GM18867 (cell line): ENCODE measurements at regions not wholly inside any gene's neighbourhood (a gene's known extent, or its start where the extent isn't known, plus 50 kb on each side); places are given as distances from the start of the nearest gene placed in this dataset.
"Not testable (repeated sequence)": the region's sequence is repeated elsewhere in the genome, so short reads cannot be mapped to it uniquely, and the experiment has no call there.

Experiments
- ATAC-seq: cut with Tn5 transposase; IDR thresholded peaks from one replicate; pipeline ENCODE4 v1.9.1; 2021; ENCODE audit warnings: mild to moderate bottlenecking, moderate library complexity; ENCODE audit not compliant: unreplicated experiment

- ATAC-seq = no peak
Observed at GRCh38 chr18:39340418-39340817, 1774.8 kb upstream of the CELF4 start.

GRCh38 chr18:39329496-39330275 is 1764.1 kb upstream of the CELF4 start:
- ATAC-seq = no peak

GRCh38 chr18:39326772-39327171 is 1761.2 kb upstream of the CELF4 start:
- ATAC-seq = no peak

GRCh38 chr18:39325973-39326372 is 1760.4 kb upstream of the CELF4 start:
- no peak for ATAC-seq

- no peak for ATAC-seq
Observed at GRCh38 chr18:39319141-39319540, 1753.5 kb upstream of the CELF4 start.

- ATAC-seq = no peak
Observed at GRCh38 chr18:39318462-39318861, 1752.9 kb upstream of the CELF4 start.

DNA sequence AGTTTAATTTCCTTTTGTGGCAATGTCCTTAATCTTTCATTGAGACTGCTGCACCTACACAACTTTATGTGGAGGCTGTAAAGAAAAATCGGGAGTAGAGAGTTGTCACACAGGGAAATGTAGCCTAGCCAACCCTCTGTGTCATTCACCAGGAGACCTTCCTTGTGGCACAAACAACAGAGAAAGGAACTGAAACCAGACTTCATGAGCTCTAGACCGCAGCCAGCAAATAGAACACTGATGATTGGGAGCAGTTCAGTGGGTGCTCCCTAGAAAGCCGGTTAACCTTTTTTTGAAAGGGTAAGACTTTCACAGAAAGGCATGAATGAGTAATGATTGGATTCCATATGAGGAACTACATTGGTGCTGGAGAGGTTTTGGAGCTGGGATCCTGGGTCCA is 1752.4 kb upstream of the CELF4 start:
- no peak for ATAC-seq

- ATAC-seq = no peak
Observed at GRCh38 chr18:39314595-39314994, 1749.0 kb upstream of the CELF4 start.

DNA sequence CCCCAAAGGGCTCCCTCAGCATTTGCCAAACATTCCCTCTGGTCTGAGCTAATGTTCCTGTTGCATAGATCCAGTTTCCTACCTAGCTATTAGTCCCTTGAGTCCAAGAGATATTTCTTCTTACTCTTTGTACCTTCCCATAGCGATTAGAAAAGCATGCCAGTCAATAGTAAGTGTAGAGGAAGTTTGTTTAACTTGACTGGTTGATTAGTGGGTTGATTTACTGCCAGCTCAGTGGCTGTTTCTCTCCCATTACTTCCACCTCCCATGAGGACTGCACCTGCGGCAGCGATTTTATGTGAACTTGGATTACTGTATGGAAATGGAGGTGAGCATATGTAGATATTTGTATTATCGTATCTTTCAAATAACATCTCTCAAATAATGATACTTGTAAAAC is 1748.4 kb upstream of the CELF4 start:
- ATAC-seq = no peak

GRCh38 chr18:39311111-39311712 is 1745.6 kb upstream of the CELF4 start:
- no peak for ATAC-seq

DNA sequence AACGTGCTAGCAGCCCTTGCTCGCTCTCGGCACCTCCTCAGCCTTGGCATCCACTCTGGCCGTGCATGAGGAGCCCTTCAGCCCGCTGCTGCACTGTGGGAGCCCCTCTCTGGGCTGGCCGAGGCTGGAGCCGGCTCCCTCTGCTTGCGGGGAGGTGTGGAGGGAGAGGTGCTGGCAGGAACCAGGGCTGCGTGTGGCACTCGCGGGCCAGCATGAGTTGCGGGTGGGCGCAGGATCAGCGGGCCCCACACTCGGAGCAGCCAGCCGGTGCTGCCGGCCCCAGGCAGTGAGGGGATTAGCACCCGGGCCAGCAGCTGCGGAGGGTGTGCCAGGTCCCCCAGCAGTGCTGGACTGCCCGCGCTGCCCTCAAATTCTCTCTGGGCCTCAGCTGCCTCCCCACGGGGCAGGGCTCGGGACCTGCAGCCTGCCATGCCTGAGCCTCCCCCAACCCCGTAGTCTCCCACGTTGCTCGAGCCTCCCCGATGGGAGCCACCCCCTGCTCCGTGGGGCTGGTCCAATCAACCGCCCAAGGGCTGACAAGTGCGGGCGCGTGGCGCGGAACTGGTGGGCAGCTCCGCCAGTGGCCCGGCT is 1743.4 kb upstream of the CELF4 start:
- ATAC-seq = not testable (repeated sequence)

DNA sequence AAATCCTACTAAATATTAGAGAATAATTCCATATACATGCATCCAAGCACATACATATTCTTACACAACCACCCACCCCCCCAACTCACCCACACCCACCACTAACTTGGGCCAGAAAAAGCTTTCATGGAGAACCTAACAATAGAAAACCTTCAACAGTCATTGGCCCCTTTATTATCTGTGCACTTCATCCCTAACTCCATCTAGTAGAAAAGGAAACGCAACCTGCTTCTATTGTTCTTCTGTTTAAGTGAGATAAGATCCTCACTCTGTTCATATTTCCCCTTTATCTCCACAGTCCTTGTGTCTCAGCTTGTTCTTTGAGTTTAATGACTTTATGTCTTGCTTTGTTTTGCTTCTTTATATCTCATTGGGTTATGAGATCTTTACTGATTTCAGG is 1740.2 kb upstream of the CELF4 start:
- ATAC-seq = no peak

DNA sequence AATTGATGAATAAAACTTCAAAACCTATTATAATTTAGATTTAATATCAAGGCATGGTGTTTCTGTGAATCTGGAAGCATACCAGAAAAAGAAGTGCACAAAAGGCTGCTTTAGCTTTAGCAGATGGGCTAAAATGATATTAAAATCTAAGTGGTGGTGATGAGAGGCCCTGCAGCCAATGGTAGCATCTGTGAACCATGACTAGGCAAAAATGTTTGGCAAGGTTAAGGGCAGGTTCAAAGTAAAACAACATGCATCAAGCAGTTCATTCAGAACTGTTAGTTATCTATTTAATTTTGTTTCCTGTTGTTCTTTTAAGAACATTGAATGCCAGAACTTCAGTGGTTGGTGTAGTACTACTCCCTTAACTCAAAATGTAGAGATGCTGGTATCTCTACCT is 1736.9 kb upstream of the CELF4 start:
- ATAC-seq = no peak

GRCh38 chr18:39299152-39299551 is 1733.6 kb upstream of the CELF4 start:
- ATAC-seq = no peak

GRCh38 chr18:39297225-39297624 is 1731.6 kb upstream of the CELF4 start:
- ATAC-seq = no peak

DNA sequence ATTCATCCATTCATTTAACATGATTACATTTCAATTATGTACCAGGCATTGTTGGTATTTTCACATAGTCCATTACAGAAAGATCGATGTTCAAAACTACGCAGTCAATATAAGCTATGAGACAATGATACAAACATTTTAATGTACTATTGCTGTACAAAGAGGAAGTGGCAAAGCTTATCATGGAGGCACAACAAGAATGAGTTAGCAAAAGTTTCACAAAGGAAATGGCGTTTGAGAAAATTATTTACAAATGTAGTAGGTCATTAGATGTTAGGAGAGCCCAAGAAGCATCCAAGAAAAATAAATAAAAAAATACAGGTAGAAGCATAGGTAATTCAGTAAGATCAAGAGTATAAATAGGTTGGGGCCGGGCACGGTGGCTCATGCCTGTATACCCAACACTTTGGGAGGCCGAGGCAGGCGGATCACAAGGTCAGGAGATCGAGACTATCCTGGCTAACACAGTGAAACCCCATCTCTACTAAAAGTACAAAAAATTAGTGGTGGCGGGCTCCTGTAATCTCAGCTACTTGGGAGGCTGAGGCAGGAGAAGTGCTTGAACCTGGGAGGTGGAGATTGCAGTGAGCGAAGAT is 1730.8 kb upstream of the CELF4 start:
- no peak for ATAC-seq

DNA sequence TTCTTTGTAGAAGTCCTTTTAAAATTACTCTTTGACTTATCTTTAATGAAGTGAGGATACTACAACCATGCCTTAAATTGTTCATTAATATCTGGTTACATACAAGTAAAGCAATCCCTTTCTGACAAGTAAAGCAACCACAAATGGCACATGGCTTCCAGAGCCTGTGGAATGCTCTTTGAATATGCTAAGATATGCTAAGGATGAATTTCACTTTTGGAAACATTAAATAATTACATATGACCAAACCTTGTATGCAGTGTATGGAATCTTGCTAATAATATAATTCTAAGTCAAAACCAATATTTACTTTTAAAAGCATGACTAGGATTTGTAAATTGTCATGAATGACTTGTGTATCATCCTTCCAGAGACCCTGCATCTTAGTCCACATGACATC is 1711.2 kb upstream of the CELF4 start:
- ATAC-seq = no peak

DNA sequence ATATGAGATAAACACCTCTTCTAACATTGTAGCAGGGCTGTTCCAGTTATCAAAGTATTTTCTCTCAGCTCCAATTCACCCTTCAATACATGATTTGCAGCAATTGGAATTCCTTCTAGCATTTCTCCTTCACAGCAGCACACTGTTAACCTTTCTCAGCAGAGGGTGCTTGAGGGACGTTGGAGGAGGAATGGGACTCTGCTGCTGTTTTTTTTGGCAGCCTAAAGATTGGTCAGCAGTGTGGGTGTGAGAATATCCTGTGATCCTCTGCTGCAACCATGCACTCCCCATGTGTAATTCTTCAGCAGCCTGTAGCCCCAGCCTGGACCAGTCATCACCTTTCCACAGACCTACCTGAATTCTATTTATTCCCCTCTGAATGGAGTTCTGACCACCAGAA is 1708.9 kb upstream of the CELF4 start:
- ATAC-seq = no peak

- ATAC-seq = no peak
Observed at GRCh38 chr18:39272230-39272629, 1706.6 kb upstream of the CELF4 start.

GRCh38 chr18:39271654-39272053 is 1706.1 kb upstream of the CELF4 start:
- no peak for ATAC-seq

- no peak for ATAC-seq
Observed at GRCh38 chr18:39260565-39260964, 1695.0 kb upstream of the CELF4 start.

DNA sequence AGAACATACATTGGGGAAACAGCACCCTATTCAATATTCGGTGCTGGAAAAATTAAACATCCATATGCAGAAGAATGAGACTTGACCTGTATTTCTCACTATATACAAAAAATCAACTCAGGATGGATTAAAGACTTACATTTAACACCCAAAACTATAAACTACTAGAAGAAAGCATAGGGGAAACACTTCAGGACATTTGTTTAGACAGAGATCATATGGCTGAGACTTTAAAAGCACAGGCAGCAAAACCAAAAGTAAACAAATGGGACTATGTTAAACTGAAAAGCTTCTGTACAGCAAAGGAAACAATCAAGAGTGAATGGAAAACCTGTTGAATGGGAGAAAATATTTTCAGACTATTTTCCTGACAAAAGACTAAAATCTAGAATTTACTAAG is 1694.1 kb upstream of the CELF4 start:
- ATAC-seq = no peak
